ENCODE measurements at regions not wholly inside any gene's neighbourhood (a gene's known extent, or its start where the extent isn't known, plus 50 kb on each side); places are given as distances from the start of the nearest gene placed in this dataset.

- ChIA-PET CTCF (no interaction called here), POLR2A (ENCODE audit: unreplicated experiment) (no interaction called here)
- H3K4me2 ChIP-seq (ENCODE audit: low read depth, low read length) = peak overlapping the region; percentile 34; the same call in 1 of the 2 replicates
- peak overlapping the region; percentile 5; the same call in 1 of the 2 replicates for H3K4ac ChIP-seq (ENCODE audit: low read depth, low read length)
- no peak overlapping the region; the same call in 1 of the 2 replicates for H2BK120ac ChIP-seq (ENCODE audit: low read depth, low read length)
- no peak overlapping the region for H4K5ac ChIP-seq (ENCODE audit: low read depth, low read length)
- H3K9ac ChIP-seq (ENCODE audit: low read depth, low read length) = peak overlapping the region; percentile 10; the same call in 1 of the 2 replicates
- WGBS, 2 experiments (ENCODE audit: extremely low coverage in 2 of 2, insufficient read length in 1 of 2) = no CpG with 5 or more reads among the region's 3 CpGs
- in situ Hi-C loops (cut with MboI; ENCODE audit: low sequenced_read_pairs) (no loop called here), dilution Hi-C loops (cut with HindIII; ENCODE audit: low sequenced_read_pairs, unreplicated experiment) (no loop called here), intact Hi-C loops (cut with micrococcal nuclease) (no loop called here)
- H2BK15ac ChIP-seq (ENCODE audit: low read depth, low read length) = no peak overlapping the region; the same call in 2 of the 3 replicates
- peak; percentile 74 for ATAC-seq (ENCODE audit: low read depth)
- H2AK5ac ChIP-seq (ENCODE audit: low read depth, low read length) = no peak overlapping the region
- no TSS peak for BruUV-seq (replicated peaks)
- no peaks in the 10 kb centered on the region for H3K27me3 ChIP-seq (ENCODE audit: control insufficient read depth, insufficient read depth, low read length)
- peak; percentile 74 for DNase-seq
- no peak overlapping the region for H3K56ac ChIP-seq (ENCODE audit: extremely low read depth, insufficient read depth, low read length)
- 0 out of 2 replicates have a peak overlapping the region, but pooled peaks have one; percentile 97 for H3K18ac ChIP-seq (ENCODE audit: low read depth, low read length)
- no peak overlapping the region for H3K4me3 ChIP-seq (ENCODE audit: insufficient read depth, low read depth, low read length)
- H3K36me3 ChIP-seq (ENCODE audit: control insufficient read depth, insufficient read depth, low read length) = no peaks in the 10 kb centered on the region
- H3K14ac ChIP-seq (replicated peaks; ENCODE audit: low read depth, low read length) = no peak overlapping the region
- no peak overlapping the region for H2AK9ac ChIP-seq (replicated peaks; ENCODE audit: low read depth, low read length, poor library complexity)
- peak overlapping the region; percentile 83 for H2BK5ac ChIP-seq (ENCODE audit: low read depth, low read length, poor library complexity, severe bottlenecking)
- no peak overlapping the region for H4K91ac ChIP-seq (ENCODE audit: insufficient read depth, low read depth, low read length)
- H2BK20ac ChIP-seq (ENCODE audit: low read depth, low read length) = no peak overlapping the region
- no peaks in the 10 kb centered on the region for H3K9me3 ChIP-seq (ENCODE audit: control insufficient read depth, insufficient read depth, low read length)
- H3K9me1 ChIP-seq (ENCODE audit: insufficient read depth, low read length) = peaks cover 3% of the 10 kb centered on the region; the same call in 1 of the 2 replicates
- peak overlapping the region; percentile 85; the same call in 1 of the 2 replicates for H3K27ac ChIP-seq (ENCODE audit: insufficient read depth, low read length)
- TF ChIP-seq CEBPB (IDR thresholded peaks at IDR 0.05; ENCODE audit: low read depth, low read length) (no peak; the same call in 1 of the 2 replicates), CTCF (conservative IDR thresholded peaks at IDR 0.05; ENCODE audit: low read depth, low read length) (no peak), MXI1 (IDR thresholded peaks at IDR 0.05; ENCODE audit: borderline replicate concordance, low read depth, low read length) (no peak), ELK1 (IDR thresholded peaks at IDR 0.05; ENCODE audit: borderline replicate concordance, low read depth, low read length) (no peak), RCOR1 (IDR thresholded peaks at IDR 0.05; ENCODE audit: insufficient replicate concordance, low read length) (no peak)
- H3K79me1 ChIP-seq (ENCODE audit: low read depth in 1 of 2, low read length in 2 of 2) = no peaks in the 10 kb centered on the region
- peak overlapping the region; percentile 80 to 96; a peak in 2 of 4 replicates for H4K8ac ChIP-seq (ENCODE audit: low read depth in 2 of 2, low read length in 2 of 2)
- no peak overlapping the region for H2AFZ ChIP-seq (replicated peaks; ENCODE audit: low read length, poor library complexity)
- no peak overlapping the region for H3K23ac ChIP-seq (ENCODE audit: low read depth, low read length)
- H3K4me1 ChIP-seq (ENCODE audit: control insufficient read depth, insufficient read depth, low read length) = peaks cover 15% of the 10 kb centered on the region
- no peaks in the 10 kb centered on the region for H4K20me1 ChIP-seq (ENCODE audit: insufficient read depth, low read length)
Observed at GRCh38 chr2:157150747-157151146, 106.8 kb upstream of the GALNT5 start.

All from IMR-90 (cell line).